ENCODE measurements at regions not wholly inside any gene's neighbourhood (a gene's known extent, or its start where the extent isn't known, plus 50 kb on each side); places are given as distances from the start of the nearest gene placed in this dataset.

GRCh38 chr2:220162320-220162719 is 534.9 kb downstream of the SLC4A3 start:
- 0% methylated on average over 1 of the region's 1 CpG for WGBS (ENCODE audit: insufficient coverage, low coverage, missing lambda C conversion rate)
- H3K4me3 ChIP-seq = no peak overlapping the region
- no peaks in the 10 kb centered on the region for H3K9me1 ChIP-seq (ENCODE audit: control insufficient read depth, insufficient read depth, low read length)
- POLR2A ChIA-PET = no interaction called here
- intact Hi-C loops (cut with micrococcal nuclease) (no loop called here), in situ Hi-C loops (cut with MboI) (no loop called here)
- H3K27me3 ChIP-seq (ENCODE audit: control insufficient read depth in 2 of 2, insufficient read depth in 2 of 2, low read length in 2 of 2) = no peaks in the 10 kb centered on the region
- no peaks in the 10 kb centered on the region for H3K36me3 ChIP-seq (ENCODE audit: control insufficient read depth, insufficient read depth, low read length)
- H3K4me2 ChIP-seq (ENCODE audit: insufficient read depth, low read length) = no peak overlapping the region
- no peak overlapping the region for H3K27ac ChIP-seq (ENCODE audit: extremely low read depth, low read depth, low read length)
- no peak overlapping the region for H2AFZ ChIP-seq (ENCODE audit: low read depth, low read length)
- BruUV-seq (replicated peaks) = no TSS peak
- H3K4me1 ChIP-seq (replicated peaks in 1 of 2; ENCODE audit: control insufficient read depth in 2 of 2, insufficient read depth in 2 of 2, low read length in 2 of 2) = no peaks in the 10 kb centered on the region
- H3K79me2 ChIP-seq (ENCODE audit: control insufficient read depth, insufficient read depth, low read length) = no peaks in the 10 kb centered on the region
- DNase-seq (ENCODE audit: extremely low read depth in 1 of 4, low spot score in 3 of 4) (no peak), FAIRE-seq (no peak), ATAC-seq (no peak)
- no peak overlapping the region for H3K9ac ChIP-seq (ENCODE audit: insufficient read depth in 1 of 2, low read depth in 2 of 2, low read length in 2 of 2)
- no peaks in the 10 kb centered on the region for H3K9me3 ChIP-seq (replicated peaks; ENCODE audit: control insufficient read depth, insufficient read depth, low read depth, low read length)
- no peaks in the 10 kb centered on the region for H4K20me1 ChIP-seq (replicated peaks; ENCODE audit: control insufficient read depth, insufficient read depth, low read length)
- CTCF ChIA-PET (ENCODE audit: low intra/inter-chr PET ratio) = no interaction called here
- TF ChIP-seq USF2 (CRISPR knock-in tag; IDR thresholded peaks at IDR 0.05) (no peak), MITF (IDR thresholded peaks at IDR 0.05) (no peak), ZKSCAN1 (IDR thresholded peaks at IDR 0.05; ENCODE audit: low read depth, low read length) (no peak), C11orf30 (IDR thresholded peaks at IDR 0.05; ENCODE audit: low read depth) (no peak), PHB (CRISPR knock-in tag; IDR thresholded peaks at IDR 0.05) (no peak), SRF (CRISPR knock-in tag; IDR thresholded peaks at IDR 0.05) (no peak), ZNF232 (CRISPR knock-in tag; IDR thresholded peaks at IDR 0.05) (no peak), TAL1 (IDR thresholded peaks at IDR 0.05) (no peak), COPS2 (conservative IDR thresholded peaks at IDR 0.05) (no peak), NR4A1 (CRISPR knock-in tag; IDR thresholded peaks at IDR 0.05) (no peak), NR4A1 (tag; IDR thresholded peaks at IDR 0.05) (no peak), MED1 (CRISPR knock-in tag; IDR thresholded peaks at IDR 0.05; ENCODE audit: borderline replicate concordance) (no peak), ZNF253 (CRISPR knock-in tag; conservative IDR thresholded peaks at IDR 0.05) (no peak), ZNF184 (CRISPR knock-in tag; IDR thresholded peaks at IDR 0.05) (no peak), HOXB6 (CRISPR knock-in tag; IDR thresholded peaks at IDR 0.05; ENCODE audit: borderline replicate concordance) (no peak), CEBPZ (IDR thresholded peaks at IDR 0.05; ENCODE audit: borderline replicate concordance, low read depth, low read length) (no peak), TBP (optimal IDR thresholded peaks at IDR 0.05; ENCODE audit: low read depth, low read length) (no peak), POU5F1 (IDR thresholded peaks at IDR 0.05; ENCODE audit: borderline replicate concordance, low read depth, low read length, partially characterized antibody) (no peak), HBP1 (CRISPR knock-in tag; IDR thresholded peaks at IDR 0.05) (no peak)

Measured in K562 (cell line).